Neuronal stem cell (in vitro differentiated cells): ENCODE measurements at regions not wholly inside any gene's neighbourhood (a gene's known extent, or its start where the extent isn't known, plus 50 kb on each side); places are given as distances from the start of the nearest gene placed in this dataset.

Experiments
- DNase-seq: peaks from one replicate; pipeline ENCODE4 v3.0.0-alpha.2; 2013; ENCODE audit warnings: low spot score
- H2AFZ ChIP-seq: one replicate; pipeline ENCODE4 v1.6.1; 2013; ENCODE audit warnings: mild to moderate bottlenecking, low read length, inconsistent platforms
- H2AK5ac ChIP-seq: 2 replicates; pipeline ENCODE4 v1.6.1; 2013; ENCODE audit warnings: low read depth, mild to moderate bottlenecking, inconsistent platforms, low read length, moderate library complexity, mixed read lengths
- H2BK120ac ChIP-seq: 2 replicates; pipeline ENCODE4 v1.6.1; 2013; ENCODE audit warnings: low read depth, mild to moderate bottlenecking, inconsistent platforms, low read length, moderate library complexity, mixed read lengths
- H2BK12ac ChIP-seq: one replicate; pipeline ENCODE4 v1.6.1; 2013; ENCODE audit warnings: low read length, inconsistent platforms
- H2BK15ac ChIP-seq: 2 replicates; pipeline ENCODE4 v1.6.1; 2013; ENCODE audit warnings: mild to moderate bottlenecking, low read length, inconsistent platforms, mixed read lengths
- H2BK5ac ChIP-seq: one replicate; pipeline ENCODE4 v1.6.1; 2013; ENCODE audit warnings: inconsistent platforms, mild to moderate bottlenecking, low read length, moderate library complexity
- H3K14ac ChIP-seq: one replicate; pipeline ENCODE4 v1.6.1; 2013; ENCODE audit warnings: low read length, inconsistent platforms
- H3K18ac ChIP-seq: 2 replicates; pipeline ENCODE4 v1.6.1; 2013; ENCODE audit warnings: low read length, inconsistent platforms
- H3K23ac ChIP-seq: 2 replicates; pipeline ENCODE4 v1.6.1; 2013; ENCODE audit warnings: low read depth, mild to moderate bottlenecking, mixed read lengths, low read length, inconsistent platforms; ENCODE audit not compliant: poor library complexity
- H3K27ac ChIP-seq: replicated peaks from 3 replicates; pipeline ENCODE4 v1.5.1; 2013; ENCODE audit warnings: low read length, inconsistent platforms
- H3K27me3 ChIP-seq, 3 experiments: 2 replicates each; pipeline ENCODE4 v1.6.1; 2013; ENCODE audit warnings: low read length in 3 of 3, mild to moderate bottlenecking in 2 of 3, inconsistent platforms in 1 of 3, low read depth in 1 of 3, mixed read lengths in 1 of 3, moderate library complexity in 1 of 3; ENCODE audit not compliant: control insufficient read depth in 3 of 3, insufficient read depth in 3 of 3
- H3K36me3 ChIP-seq, 2 donors: replicated peaks in 1 of 2; 2 replicates each; pipeline ENCODE4 v1.6.1; 2013; ENCODE audit warnings: low read length in 2 of 2; ENCODE audit not compliant: control insufficient read depth in 2 of 2, insufficient read depth in 2 of 2
- H3K4ac ChIP-seq: 2 replicates; pipeline ENCODE4 v1.6.1; 2013; ENCODE audit warnings: inconsistent platforms, mild to moderate bottlenecking, low read length, moderate library complexity
- H3K4me1 ChIP-seq, 2 donors: 1 replicate in 1 of 2; 2 replicates in 1 of 2; pipeline ENCODE4 v1.6.1; 2013; ENCODE audit warnings: low read length in 2 of 2, low read depth in 1 of 2; ENCODE audit not compliant: control insufficient read depth in 2 of 2, insufficient read depth in 1 of 2
- H3K4me2 ChIP-seq: one replicate; pipeline ENCODE4 v1.6.1; 2013; ENCODE audit warnings: mild to moderate bottlenecking, low read length, inconsistent platforms; ENCODE audit not compliant: insufficient read depth, poor library complexity, severe bottlenecking
- H3K4me3 ChIP-seq, 2 donors: 2 replicates each; pipeline ENCODE4 v1.5.1; 2013; ENCODE audit warnings: low read length in 2 of 2, mild to moderate bottlenecking in 2 of 2, inconsistent platforms in 1 of 2, moderate library complexity in 1 of 2
- H3K79me1 ChIP-seq: one replicate; pipeline ENCODE4 v1.6.1; 2013; ENCODE audit warnings: low read depth, mild to moderate bottlenecking, inconsistent platforms, low read length, moderate library complexity
- H3K9ac ChIP-seq: one replicate; pipeline ENCODE4 v1.6.1; 2013; ENCODE audit warnings: mild to moderate bottlenecking, low read depth, low read length, inconsistent platforms; ENCODE audit not compliant: poor library complexity
- H3K9me3 ChIP-seq, 2 donors: replicated peaks in 1 of 2; 2 replicates each; pipeline versions ENCODE3 to v1.6.1; 2013; ENCODE audit warnings: low read length in 2 of 2, mild to moderate bottlenecking in 2 of 2, inconsistent platforms in 1 of 2, low read depth in 1 of 2, mixed read lengths in 1 of 2, moderate library complexity in 1 of 2; ENCODE audit not compliant: control insufficient read depth in 2 of 2, insufficient read depth in 1 of 2
- H4K8ac ChIP-seq: one replicate; pipeline ENCODE4 v1.6.1; 2013; ENCODE audit warnings: low read depth, mild to moderate bottlenecking, inconsistent platforms, low read length, moderate library complexity
- H4K91ac ChIP-seq: one replicate; pipeline ENCODE4 v1.6.1; 2013; ENCODE audit warnings: low read length, low read depth, mild to moderate bottlenecking, inconsistent platforms; ENCODE audit not compliant: poor library complexity
- WGBS, 2 donors: extraction: QIAGEN DNeasy Blood & Tissue Kit; methylation state at CpG; one replicate each; pipeline ENCODE4 v1.1.7; 2013; ENCODE audit warnings: missing lambda C conversion rate in 2 of 2, mixed read lengths in 1 of 2; ENCODE audit not compliant: insufficient read length in 2 of 2, insufficient replicate concordance in 1 of 2; ENCODE audit errors: extremely low coverage in 2 of 2; 5-methylcytosine and 5-hydroxymethylcytosine counted together

- Histone ChIP-seq H4K8ac (no peak overlapping the region), H2BK5ac (no peak overlapping the region), H3K4me3 (no peak overlapping the region), H2BK12ac (no peak overlapping the region), H4K91ac (no peak overlapping the region), H3K14ac (no peak overlapping the region), H3K9ac (no peak overlapping the region), H3K36me3 (no peaks in the 10 kb centered on the region), H2AK5ac (no peak overlapping the region), H3K4me2 (no peak overlapping the region), H3K4ac (no peak overlapping the region), H2AFZ (no peak overlapping the region), H3K9me3 (no peaks in the 10 kb centered on the region), H3K4me1 (peaks cover 0 to 1% of the 10 kb centered on the region in 2 donors), H3K27me3 (no peaks in the 10 kb centered on the region), H3K79me1 (no peaks in the 10 kb centered on the region), H3K18ac (no peak overlapping the region), H3K27ac (no peak overlapping the region), H2BK15ac (no peak overlapping the region), H3K23ac (no peak overlapping the region), H2BK120ac (no peak overlapping the region)
- no CpG with 5 or more reads among the region's 3 CpGs for WGBS, 2 donors
- DNase-seq: no peak
These were observed 166.2 kb downstream of the ZNF365 start for GRCh38 chr10:62540389-62540788.

GRCh38 chr10:62541811-62542210 is 167.6 kb downstream of the ZNF365 start:
- Histone ChIP-seq H3K4ac (no peak overlapping the region), H2BK12ac (no peak overlapping the region), H3K4me2 (no peak overlapping the region), H2AK5ac (no peak overlapping the region), H3K14ac (no peak overlapping the region), H3K36me3 (no peaks in the 10 kb centered on the region), H3K9me3 (no peaks in the 10 kb centered on the region), H3K27me3 (no peaks in the 10 kb centered on the region), H3K4me1 (peaks cover 0 to 1% of the 10 kb centered on the region in 2 donors), H3K79me1 (no peaks in the 10 kb centered on the region), H3K9ac (no peak overlapping the region), H3K4me3 (no peak overlapping the region), H4K8ac (no peak overlapping the region), H2BK5ac (no peak overlapping the region), H2BK15ac (no peak overlapping the region), H3K18ac (no peak overlapping the region), H2AFZ (no peak overlapping the region), H2BK120ac (no peak overlapping the region), H3K23ac (no peak overlapping the region), H4K91ac (no peak overlapping the region), H3K27ac (no peak overlapping the region)
- DNase-seq: no peak
- no CpG with 5 or more reads among the region's 7 CpGs for WGBS, 2 donors

GRCh38 chr10:62543571-62544355 is 169.6 kb downstream of the ZNF365 start:
- no peak for DNase-seq
- Histone ChIP-seq H2BK120ac (no peak overlapping the region), H3K36me3 (no peaks in the 10 kb centered on the region), H4K8ac (no peak overlapping the region), H2BK15ac (no peak overlapping the region), H2AFZ (no peak overlapping the region), H2BK12ac (no peak overlapping the region), H3K4me1 (peaks cover 0 to 1% of the 10 kb centered on the region in 2 donors), H3K9ac (no peak overlapping the region), H3K79me1 (no peaks in the 10 kb centered on the region), H3K4me2 (no peak overlapping the region), H3K9me3 (no peaks in the 10 kb centered on the region), H2BK5ac (no peak overlapping the region), H3K18ac (no peak overlapping the region), H4K91ac (no peak overlapping the region), H3K27ac (no peak overlapping the region), H3K23ac (no peak overlapping the region), H3K14ac (no peak overlapping the region), H3K4me3 (no peak overlapping the region), H3K4ac (no peak overlapping the region), H2AK5ac (no peak overlapping the region), H3K27me3 (no peaks in the 10 kb centered on the region)
- no CpG with 5 or more reads among the region's 9 CpGs for WGBS, 2 donors

- H3K4me3 ChIP-seq: no peak overlapping the region
- no peaks in the 10 kb centered on the region for H3K27me3 ChIP-seq
- no peak overlapping the region for H2BK12ac ChIP-seq
- H3K4me2 ChIP-seq: no peak overlapping the region
- H2BK15ac ChIP-seq: no peak overlapping the region
- H3K4ac ChIP-seq: no peak overlapping the region
- H4K91ac ChIP-seq: no peak overlapping the region
- H3K27ac ChIP-seq: no peak overlapping the region
- H3K23ac ChIP-seq: no peak overlapping the region
- H2AFZ ChIP-seq: no peak overlapping the region
- no peak for DNase-seq
- no peaks in the 10 kb centered on the region for H3K9me3 ChIP-seq
- H3K36me3 ChIP-seq: no peaks in the 10 kb centered on the region
- peaks cover 0 to 1% of the 10 kb centered on the region in 2 donors for H3K4me1 ChIP-seq
- no CpG with 5 or more reads among the region's 5 CpGs for WGBS, 2 donors
- no peak overlapping the region for H3K14ac ChIP-seq
- H4K8ac ChIP-seq: no peak overlapping the region
- H2AK5ac ChIP-seq: no peak overlapping the region
- H3K79me1 ChIP-seq: no peaks in the 10 kb centered on the region
- no peak overlapping the region for H3K9ac ChIP-seq
- H2BK120ac ChIP-seq: no peak overlapping the region
- no peak overlapping the region for H2BK5ac ChIP-seq
- no peak overlapping the region for H3K18ac ChIP-seq
These were observed 171.2 kb downstream of the ZNF365 start for GRCh38 chr10:62545160-62546066.
